K562 (cell line): ENCODE measurements at regions not wholly inside any gene's neighbourhood (a gene's known extent, or its start where the extent isn't known, plus 50 kb on each side); places are given as distances from the start of the nearest gene placed in this dataset.
A peak's percentile ranks its signal among the peaks of the same experiment; 100 is the strongest.

Experiments used
- ATAC-seq: fragments of 200-7000 bp; cut with Tn5 transposase; 3 replicates; pipeline ENCODE4 v1.9.1; 2020; ENCODE audit warnings: moderate library complexity
- BruUV-seq: library from RNA; stranded (reverse); fragments of 400-500 nt; replicated peaks from 2 replicates; lab custom pipeline; 2021; lab: Mats Ljungman, UMichigan
- CTCF ChIA-PET: fragments of 300-600 bp; formaldehyde crosslinking; extraction: SDS; loops from one replicate; lab custom pipeline; 2021; ENCODE audit warnings: low intra/inter-chr PET ratio; lab: Yijun Ruan, JAX
- POLR2A ChIA-PET: fragments of 300-600, 350-650 bp; sonication (Branson Sonifier 250); formaldehyde crosslinking; extraction: SDS; loops from one replicate; lab custom pipeline; 2021; ENCODE audit warnings: antibody characterized with exemption, inconsistent platforms; lab: Yijun Ruan, JAX
- DNase-seq, 4 experiments: peaks; one replicate each; pipeline versions ENCODE4 v3.0.0 to v3.0.0-alpha.2; 2011 to 2018; ENCODE audit warnings: low spot score in 3 of 4, mixed read lengths in 3 of 4; ENCODE audit errors: extremely low read depth in 1 of 4
- FAIRE-seq: peaks from 2 replicates; lab custom pipeline; 2011; peaks lifted over from hg19 to GRCh38; lab: Jason Lieb, UNC
- H2AFZ ChIP-seq: 2 replicates; pipeline ENCODE4 v1.6.0; 2011; ENCODE audit warnings: low read depth, low read length, control low read depth, inconsistent platforms
- H3K27ac ChIP-seq: fragments of 200-600 bp; 3 replicates; pipeline ENCODE4 v1.8.0; 2011; ENCODE audit warnings: low read depth, mild to moderate bottlenecking, control low read depth, inconsistent platforms, low read length, moderate library complexity, mixed read lengths; ENCODE audit errors: extremely low read depth
- H3K27me3 ChIP-seq, 2 experiments: fragments of 300-600 bp in 1 of 2; 2 replicates in 1 of 2; 3 replicates in 1 of 2; pipeline versions ENCODE4 v1.6.0 to v1.8.0; 2011; ENCODE audit warnings: inconsistent platforms in 2 of 2, low read length in 2 of 2, mild to moderate bottlenecking in 1 of 2, mixed read lengths in 1 of 2, moderate library complexity in 1 of 2; ENCODE audit not compliant: control insufficient read depth in 2 of 2, insufficient read depth in 2 of 2
- H3K36me3 ChIP-seq: fragments of 300-600 bp; 3 replicates; pipeline ENCODE4 v1.8.0; 2011; ENCODE audit warnings: mild to moderate bottlenecking, low read length, inconsistent platforms; ENCODE audit not compliant: control insufficient read depth, insufficient read depth
- H3K4me1 ChIP-seq, 2 experiments: fragments of 200-600 bp in 1 of 2; replicated peaks in 1 of 2; 2 replicates in 1 of 2; 3 replicates in 1 of 2; pipeline versions ENCODE4 v1.5.1 to v1.8.0; 2011; ENCODE audit warnings: inconsistent platforms in 2 of 2, low read length in 2 of 2, mild to moderate bottlenecking in 1 of 2, mixed read lengths in 1 of 2, moderate library complexity in 1 of 2; ENCODE audit not compliant: control insufficient read depth in 2 of 2, insufficient read depth in 2 of 2
- H3K4me2 ChIP-seq: 2 replicates; pipeline ENCODE4 v1.6.1; 2011; ENCODE audit warnings: low read length, control low read depth, inconsistent platforms, mixed read lengths; ENCODE audit not compliant: insufficient read depth
- H3K4me3 ChIP-seq: fragments of 200-600 bp; sonication (generic), shearing (Covaris generic); 2 replicates; pipeline ENCODE4 v1.5.1; 2016; ENCODE audit warnings: control low read depth, inconsistent platforms
- H3K79me2 ChIP-seq: fragments of 200-600 bp; 3 replicates; pipeline ENCODE4 v1.8.0; 2011; ENCODE audit warnings: low read length, inconsistent platforms; ENCODE audit not compliant: control insufficient read depth, insufficient read depth
- H3K9ac ChIP-seq, 2 experiments: 2 replicates each; pipeline versions ENCODE4 v1.6.0 to v1.6.1; 2011; ENCODE audit warnings: low read depth in 2 of 2, low read length in 2 of 2, control low read depth in 1 of 2, inconsistent platforms in 1 of 2, mild to moderate bottlenecking in 1 of 2, mixed read lengths in 1 of 2; ENCODE audit not compliant: insufficient read depth in 1 of 2
- H3K9me1 ChIP-seq: one replicate; pipeline ENCODE4 v1.6.0; 2011; ENCODE audit warnings: inconsistent platforms, mild to moderate bottlenecking, low read length, moderate library complexity; ENCODE audit not compliant: control insufficient read depth, insufficient read depth
- H3K9me3 ChIP-seq: replicated peaks from 2 replicates; pipeline ENCODE4 v1.5.1; 2011; ENCODE audit warnings: low read depth, low read length, inconsistent platforms; ENCODE audit not compliant: control insufficient read depth, insufficient read depth
- H4K20me1 ChIP-seq: replicated peaks from 2 replicates; pipeline ENCODE4 v1.6.1; 2011; ENCODE audit warnings: low read length, inconsistent platforms, mixed read lengths; ENCODE audit not compliant: control insufficient read depth, insufficient read depth
- ETS1 ChIP-seq: conservative IDR thresholded peaks from 2 replicates; pipeline ENCODE4 v1.6.1; 2011; ENCODE audit warnings: low read depth, mild to moderate bottlenecking, low read length; ENCODE audit not compliant: control insufficient read depth
- JUNB ChIP-seq: fragments of 450-650 bp; formaldehyde crosslinking; conservative IDR thresholded peaks from 2 replicates; pipeline ENCODE4 v1.4.0; 2020; ENCODE audit warnings: mild to moderate bottlenecking
- MAFF ChIP-seq: IDR thresholded peaks from 2 replicates; pipeline ENCODE4 v1.6.1; 2012; ENCODE audit warnings: low read length, improper control_type of control experiment
- MAFG ChIP-seq: fragments of 450-650 bp; conservative IDR thresholded peaks from 2 replicates; pipeline ENCODE4 v1.6.1; 2016; ENCODE audit warnings: missing genetic modification characterization, missing compliant biosample characterization
- MAFK ChIP-seq: IDR thresholded peaks from 2 replicates; pipeline ENCODE4 v1.6.1; 2011; ENCODE audit warnings: low read length, improper control_type of control experiment
- PYGO2 ChIP-seq: fragments of 450-650 bp; IDR thresholded peaks from 2 replicates; pipeline ENCODE4 v1.6.1; 2016; ENCODE audit warnings: mild to moderate bottlenecking, missing genetic modification characterization, moderate library complexity, missing compliant biosample characterization
- RNF219 ChIP-seq: fragments of 250-450 bp; sonication (Bioruptor Pico); IDR thresholded peaks from 2 replicates; pipeline ENCODE4 v1.5.0; 2022; ENCODE audit warnings: mild to moderate bottlenecking
- SAFB2 ChIP-seq: fragments of 200-400 bp; formaldehyde crosslinking; IDR thresholded peaks from 2 replicates; pipeline ENCODE4 v1.6.1; 2018; ENCODE audit warnings: borderline replicate concordance, low read length, low read depth, moderate library complexity; ENCODE audit not compliant: severe bottlenecking
- TFE3 ChIP-seq: fragments of 450-650 bp; formaldehyde crosslinking; IDR thresholded peaks from 2 replicates; pipeline ENCODE4 v1.4.0; 2020; ENCODE audit warnings: mild to moderate bottlenecking, mixed read lengths
- ZC3H4 ChIP-seq: sonication (generic); formaldehyde crosslinking; IDR thresholded peaks from 2 replicates; pipeline ENCODE4 v1.9.0; 2021; ENCODE audit warnings: missing genetic modification reagents, borderline replicate concordance
- ZNF140 ChIP-seq: fragments of 250-450 bp; sonication (Bioruptor Pico); IDR thresholded peaks from 2 replicates; pipeline ENCODE4 v1.8.0; 2021; ENCODE audit warnings: moderate library complexity, mild to moderate bottlenecking, inconsistent platforms
- ZNF24 ChIP-seq: fragments of 450-650 bp; IDR thresholded peaks from 2 replicates; pipeline ENCODE4 v1.6.1; 2016
- ZNF316 ChIP-seq: fragments of 450-650 bp; IDR thresholded peaks from 2 replicates; pipeline ENCODE4 v1.6.1; 2016
- WGBS: fragments of 100-300 bp; shearing (Covaris generic); methylation state at CpG from one replicate; pipeline ENCODE4 v1.1.6; 2016; ENCODE audit warnings: low coverage, mixed read lengths; ENCODE audit not compliant: insufficient coverage; ENCODE audit errors: missing lambda C conversion rate; 5-methylcytosine and 5-hydroxymethylcytosine counted together
- in situ Hi-C: fragments of 300-500 bp; cut with MboI; formaldehyde crosslinking; loops from 4 replicates; pipeline ENCODE4 v1.15.0; 2018; ENCODE audit warnings: inconsistent platforms, mixed read lengths
- intact Hi-C: fragments of 100-400 bp; cut with micrococcal nuclease; formaldehyde crosslinking; loops from 2 replicates; pipeline ENCODE4 v1.14.2; 2022

DNA sequence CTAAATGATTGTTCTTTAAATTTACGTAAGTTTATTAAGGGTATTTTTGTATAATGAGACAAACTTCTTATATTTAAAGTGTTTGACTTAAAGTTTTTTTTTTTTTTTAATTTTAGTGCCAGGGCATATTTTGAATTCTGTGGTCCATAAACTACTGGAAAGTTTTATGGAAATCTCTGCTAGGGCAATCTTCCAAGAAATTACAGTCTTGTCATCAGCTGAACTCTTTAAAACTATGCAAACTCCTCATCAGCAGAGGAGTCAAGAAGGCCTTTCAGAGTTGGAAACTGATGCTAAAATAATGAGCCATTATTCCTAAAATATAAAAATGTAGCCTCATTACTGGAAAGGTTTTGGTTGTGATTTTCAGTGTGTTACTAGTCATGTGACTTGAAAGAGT lies 1201.9 kb downstream of the BRINP3 start:
- Histone ChIP-seq H3K36me3 (no peaks in the 10 kb centered on the region), H3K27me3 (no peaks in the 10 kb centered on the region), H3K9me1 (no peaks in the 10 kb centered on the region), H3K9me3 (no peaks in the 10 kb centered on the region), H3K79me2 (no peaks in the 10 kb centered on the region)
- ATAC-seq = no peak
- TF ChIP-seq TFE3 (CRISPR knock-in tag) = peak; percentile 73
- TF ChIP-seq ZC3H4 (CRISPR knock-in tag) = no peak
- TF ChIP-seq, all 486 proteins: peak for 1
- no peak overlapping the region for H3K4me3 ChIP-seq
- no peak for FAIRE-seq
- intact Hi-C loops (no loop called here), in situ Hi-C loops (no loop called here)
- ChIA-PET POLR2A (no interaction called here), CTCF (no interaction called here)
- no peak overlapping the region for H3K4me2 ChIP-seq
- no peak overlapping the region for H3K9ac ChIP-seq
- 41% methylated on average over 1 of the region's 1 CpG for WGBS
- no peak overlapping the region for H3K27ac ChIP-seq
- H2AFZ ChIP-seq = no peak overlapping the region
- H3K4me1 ChIP-seq = no peaks in the 10 kb centered on the region
- no peak for DNase-seq
- H4K20me1 ChIP-seq = no peaks in the 10 kb centered on the region
- BruUV-seq = no TSS peak

GRCh38 chr1:189289346-189289745 lies 1188.3 kb downstream of the BRINP3 start:
- H3K4me3 ChIP-seq = no peak overlapping the region
- H3K4me2 ChIP-seq = no peak overlapping the region
- no peaks in the 10 kb centered on the region for H4K20me1 ChIP-seq
- ATAC-seq (no peak), FAIRE-seq (no peak), DNase-seq (no peak)
- H3K27ac ChIP-seq = no peak overlapping the region
- no peaks in the 10 kb centered on the region for H3K79me2 ChIP-seq
- no peaks in the 10 kb centered on the region for H3K9me3 ChIP-seq
- WGBS = 33% methylated on average over 3 of the region's 3 CpGs
- H3K27me3 ChIP-seq = no peaks in the 10 kb centered on the region
- H2AFZ ChIP-seq = no peak overlapping the region
- POLR2A ChIA-PET = no interaction called here
- no peak overlapping the region for H3K9ac ChIP-seq
- BruUV-seq = no TSS peak
- in situ Hi-C loops (no loop called here), intact Hi-C loops (no loop called here)
- H3K9me1 ChIP-seq = no peaks in the 10 kb centered on the region
- CTCF ChIA-PET = no interaction called here
- no peaks in the 10 kb centered on the region for H3K4me1 ChIP-seq
- H3K36me3 ChIP-seq = no peaks in the 10 kb centered on the region
- TF ChIP-seq MAFK (peak; percentile 26; the same call in 1 of the 2 replicates), ETS1 (no peak), PYGO2 (no peak), ZNF140 (no peak), SAFB2 (no peak), RNF219 (no peak), ZNF316 (peak; percentile 49; the same call in 1 of the 2 replicates), JUNB (CRISPR knock-in tag) (no peak), MAFG (peak; percentile 40; the same call in 1 of the 2 replicates), MAFF (peak; percentile 37; the same call in 1 of the 2 replicates), ZNF24 (no peak)
